ENCODE measurements at regions not wholly inside any gene's neighbourhood (a gene's known extent, or its start where the extent isn't known, plus 50 kb on each side); places are given as distances from the start of the nearest gene placed in this dataset.

DNA sequence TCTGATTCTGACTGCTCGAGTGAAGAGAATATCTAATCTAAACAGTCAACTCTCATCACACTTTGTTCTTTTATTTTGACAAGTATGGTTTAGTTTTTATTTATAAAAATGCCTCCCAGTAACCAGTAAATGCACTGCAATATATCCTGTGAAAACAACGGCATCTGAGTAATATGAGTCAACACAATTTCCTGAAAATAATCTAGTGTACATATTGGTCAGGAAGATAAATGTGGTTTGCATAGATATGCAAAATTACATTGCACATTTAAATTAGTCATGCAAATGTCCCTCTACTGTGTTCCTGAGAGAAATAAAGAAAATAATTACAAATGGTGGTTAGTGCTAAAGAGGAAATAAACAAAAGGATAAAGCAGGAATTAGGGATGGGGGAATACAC lies 1190.7 kb upstream of the SEL1L start:
- TF ChIP-seq, protein P1, sequence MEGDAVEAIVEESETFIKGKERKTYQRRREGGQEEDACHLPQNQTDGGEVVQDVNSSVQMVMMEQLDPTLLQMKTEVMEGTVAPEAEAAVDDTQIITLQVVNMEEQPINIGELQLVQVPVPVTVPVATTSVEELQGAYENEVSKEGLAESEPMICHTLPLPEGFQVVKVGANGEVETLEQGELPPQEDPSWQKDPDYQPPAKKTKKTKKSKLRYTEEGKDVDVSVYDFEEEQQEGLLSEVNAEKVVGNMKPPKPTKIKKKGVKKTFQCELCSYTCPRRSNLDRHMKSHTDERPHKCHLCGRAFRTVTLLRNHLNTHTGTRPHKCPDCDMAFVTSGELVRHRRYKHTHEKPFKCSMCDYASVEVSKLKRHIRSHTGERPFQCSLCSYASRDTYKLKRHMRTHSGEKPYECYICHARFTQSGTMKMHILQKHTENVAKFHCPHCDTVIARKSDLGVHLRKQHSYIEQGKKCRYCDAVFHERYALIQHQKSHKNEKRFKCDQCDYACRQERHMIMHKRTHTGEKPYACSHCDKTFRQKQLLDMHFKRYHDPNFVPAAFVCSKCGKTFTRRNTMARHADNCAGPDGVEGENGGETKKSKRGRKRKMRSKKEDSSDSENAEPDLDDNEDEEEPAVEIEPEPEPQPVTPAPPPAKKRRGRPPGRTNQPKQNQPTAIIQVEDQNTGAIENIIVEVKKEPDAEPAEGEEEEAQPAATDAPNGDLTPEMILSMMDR (IDR thresholded peaks at IDR 0.05): no peak
- no peak for TF ChIP-seq POLR2A (IDR thresholded peaks at IDR 0.05)
